Bronchial epithelial cell (primary cell): ENCODE measurements at regions not wholly inside any gene's neighbourhood (a gene's known extent, or its start where the extent isn't known, plus 50 kb on each side); places are given as distances from the start of the nearest gene placed in this dataset.

Source experiments
- DNase-seq: peaks from one replicate; pipeline ENCODE4 v3.0.0-alpha.2; 2010; ENCODE audit warnings: low read depth
- FAIRE-seq: peaks from 2 replicates; lab custom pipeline; 2011; peaks lifted over from hg19 to GRCh38; lab: Jason Lieb, UNC
- H3K27me3 ChIP-seq: 2 replicates; pipeline ENCODE4 v1.5.1; 2011; ENCODE audit warnings: low read length; ENCODE audit not compliant: control insufficient read depth, insufficient read depth
- H3K36me3 ChIP-seq: 2 replicates; pipeline ENCODE4 v1.5.1; 2011; ENCODE audit warnings: low read length; ENCODE audit not compliant: control insufficient read depth, insufficient read depth
- H3K4me3 ChIP-seq: 2 replicates; pipeline ENCODE4 v1.5.1; 2011; ENCODE audit warnings: mild to moderate bottlenecking, low read depth, low read length, control low read depth
- CTCF ChIP-seq: IDR thresholded peaks from 2 replicates; pipeline ENCODE4 v1.5.1; 2011; ENCODE audit warnings: mild to moderate bottlenecking, moderate library complexity, low read length, control low read depth, inconsistent platforms; ENCODE audit not compliant: insufficient read depth, severe bottlenecking

- no peaks in the 10 kb centered on the region for H3K36me3 ChIP-seq
- FAIRE-seq = no peak
- no peak for TF ChIP-seq CTCF
Measured at GRCh38 chr1:80076469-80076868, 1069.9 kb upstream of the ADGRL4 start.

GRCh38 chr1:80075351-80075750, 1068.8 kb upstream of the ADGRL4 start:
- no peak for DNase-seq
- no peak for TF ChIP-seq CTCF
- H3K27me3 ChIP-seq = no peaks in the 10 kb centered on the region
- H3K36me3 ChIP-seq = no peaks in the 10 kb centered on the region
- no peak for FAIRE-seq
- H3K4me3 ChIP-seq = no peak overlapping the region

More at GRCh38 chr1:80076469-80076868, 1069.9 kb upstream of the ADGRL4 start:
- no peak for DNase-seq
- H3K27me3 ChIP-seq = no peaks in the 10 kb centered on the region
- no peak overlapping the region for H3K4me3 ChIP-seq

GRCh38 chr1:80072563-80072962, 1066.0 kb upstream of the ADGRL4 start:
- H3K36me3 ChIP-seq = no peaks in the 10 kb centered on the region
- DNase-seq (no peak), FAIRE-seq (no peak)
- H3K27me3 ChIP-seq = no peaks in the 10 kb centered on the region
- no peak for TF ChIP-seq CTCF
- H3K4me3 ChIP-seq = no peak overlapping the region

- H3K4me3 ChIP-seq = no peak overlapping the region
- FAIRE-seq (no peak), DNase-seq (no peak)
- no peaks in the 10 kb centered on the region for H3K36me3 ChIP-seq
- no peaks in the 10 kb centered on the region for H3K27me3 ChIP-seq
- no peak for TF ChIP-seq CTCF
Measured at GRCh38 chr1:80066060-80066459, 1059.5 kb upstream of the ADGRL4 start.

- Histone ChIP-seq H3K27me3 (no peaks in the 10 kb centered on the region), H3K36me3 (no peaks in the 10 kb centered on the region), H3K4me3 (no peak overlapping the region)
- DNase-seq = peak; percentile 91
- TF ChIP-seq CTCF = no peak
- FAIRE-seq = no peak
Measured at GRCh38 chr1:80064524-80064923, 1058.0 kb upstream of the ADGRL4 start.

- DNase-seq (peak; percentile 77), FAIRE-seq (no peak)
- no peaks in the 10 kb centered on the region for H3K27me3 ChIP-seq
- H3K36me3 ChIP-seq = no peaks in the 10 kb centered on the region
- no peak for TF ChIP-seq CTCF
- no peak overlapping the region for H3K4me3 ChIP-seq
Measured at GRCh38 chr1:80059940-80060339, 1053.4 kb upstream of the ADGRL4 start.
